Lung (tissue), 11 donors: ENCODE measurements at regions not wholly inside any gene's neighbourhood (a gene's known extent, or its start where the extent isn't known, plus 50 kb on each side); places are given as distances from the start of the nearest gene placed in this dataset.
"Not testable (repeated sequence)": the region's sequence is repeated elsewhere in the genome, so short reads cannot be mapped to it uniquely, and the experiment has no call there.

ENCODE experiments used
- ATAC-seq: fragments of 200-7000 bp; cut with Tn5 transposase; one replicate; pipeline ENCODE4 v1.9.1; 2020; ENCODE audit warnings: moderate number of reproducible peaks; ENCODE audit not compliant: insufficient read depth, low FRiP score
- DNase-seq, 3 donors: peaks; one replicate each; pipeline ENCODE4 v3.0.0-alpha.2; 2013 to 2017
- H3K27ac ChIP-seq, 2 donors: one replicate each; pipeline ENCODE4 v1.5.1; 2013; ENCODE audit warnings: mild to moderate bottlenecking in 2 of 2, moderate library complexity in 2 of 2, control low read depth in 1 of 2, inconsistent platforms in 1 of 2, low read depth in 1 of 2, low read length in 1 of 2
- H3K27me3 ChIP-seq, 3 donors: one replicate each; pipeline ENCODE4 v1.5.1; 2013; ENCODE audit warnings: low read length in 2 of 3; ENCODE audit not compliant: control insufficient read depth in 3 of 3, insufficient read depth in 3 of 3
- H3K36me3 ChIP-seq, 4 donors: one replicate each; pipeline ENCODE4 v1.5.1; 2013; ENCODE audit warnings: low read length in 4 of 4, mild to moderate bottlenecking in 1 of 4, moderate library complexity in 1 of 4; ENCODE audit not compliant: control insufficient read depth in 4 of 4, insufficient read depth in 4 of 4
- H3K4me1 ChIP-seq, 5 donors: one replicate each; pipeline ENCODE4 v1.5.1; 2013; ENCODE audit warnings: low read length in 5 of 5, mild to moderate bottlenecking in 2 of 5, moderate library complexity in 1 of 5; ENCODE audit not compliant: control insufficient read depth in 5 of 5, insufficient read depth in 5 of 5
- H3K4me3 ChIP-seq: one replicate; pipeline ENCODE4 v1.5.1; 2013; ENCODE audit warnings: mild to moderate bottlenecking, control low read depth, moderate library complexity
- H3K9ac ChIP-seq, 2 donors: one replicate each; pipeline ENCODE4 v1.5.1; 2013; ENCODE audit warnings: low read length in 2 of 2, control low read depth in 1 of 2; ENCODE audit not compliant: insufficient read depth in 1 of 2
- H3K9me3 ChIP-seq, 4 donors: one replicate each; pipeline ENCODE4 v1.5.1; 2013; ENCODE audit warnings: low read length in 3 of 4, mild to moderate bottlenecking in 1 of 4, moderate library complexity in 1 of 4; ENCODE audit not compliant: control insufficient read depth in 4 of 4, insufficient read depth in 3 of 4
- WGBS, 2 donors: extraction: QIAGEN DNeasy Blood & Tissue Kit; methylation state at CpG; one replicate each; pipeline ENCODE4 v1.1.7; 2013; 5-methylcytosine and 5-hydroxymethylcytosine counted together
- TF ChIP-seq, protein P1 (sequence below): IDR thresholded peaks from 2 replicates; pipeline ENCODE4 v1.5.1; 2012; ENCODE audit warnings: mild to moderate bottlenecking; ENCODE audit errors: control extremely low read depth, extremely low read depth
- donor health status: control.
- donor health status: control.
- donor health status: Bipolar disorder and iron deficiency.
- donor health status: healthy.
- donor health status: DM: yes; HTN: yes; CAD: no.

GRCh38 chr5:163917747-163918146 is 412.3 kb downstream of the MAT2B start:
- H3K4me1 ChIP-seq: peaks cover 0 to 7% (median 0%) of the 10 kb centered on the region in 5 donors

DNA sequence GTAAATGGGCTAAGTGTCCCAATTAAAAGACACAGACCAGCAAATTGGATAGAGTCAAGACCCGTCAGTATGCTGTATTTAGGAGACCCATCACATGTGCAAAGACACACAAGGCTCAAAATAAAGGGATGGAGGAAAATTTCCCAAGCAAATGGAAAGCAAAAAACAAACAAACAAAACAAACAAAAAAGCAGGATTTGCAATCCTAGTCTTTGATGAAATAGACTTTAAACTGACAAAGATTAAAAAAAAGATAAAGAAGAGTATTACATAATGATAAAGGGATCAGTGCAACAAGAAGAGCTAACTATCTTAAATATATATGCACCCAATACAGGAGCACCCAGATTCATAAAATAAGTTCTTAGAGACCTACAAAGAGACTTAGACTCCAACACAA is 429.6 kb downstream of the MAT2B start:
- WGBS, 2 donors: 81 to 95% methylated on average over 1 of the region's 1 CpG
- H3K36me3 ChIP-seq, DNase-seq, H3K9ac ChIP-seq, H3K4me1 ChIP-seq, H3K4me3 ChIP-seq, H3K9me3 ChIP-seq, H3K27me3 ChIP-seq, ATAC-seq, H3K27ac ChIP-seq: not testable (repeated sequence)

More at GRCh38 chr5:163917747-163918146, 412.3 kb downstream of the MAT2B start:
- no peak for ATAC-seq
- H3K27me3 ChIP-seq: no peaks in the 10 kb centered on the region
- H3K9me3 ChIP-seq: peaks cover 0 to 5% (median 0%) of the 10 kb centered on the region in 4 donors
- DNase-seq: no peak
- H3K36me3 ChIP-seq: no peaks in the 10 kb centered on the region
- no peak overlapping the region for H3K27ac ChIP-seq
- H3K9ac ChIP-seq: no peak overlapping the region
- WGBS, 2 donors: 41 to 74% methylated on average over 1 of the region's 1 CpG
- H3K4me3 ChIP-seq: no peak overlapping the region
- TF ChIP-seq, protein P1, sequence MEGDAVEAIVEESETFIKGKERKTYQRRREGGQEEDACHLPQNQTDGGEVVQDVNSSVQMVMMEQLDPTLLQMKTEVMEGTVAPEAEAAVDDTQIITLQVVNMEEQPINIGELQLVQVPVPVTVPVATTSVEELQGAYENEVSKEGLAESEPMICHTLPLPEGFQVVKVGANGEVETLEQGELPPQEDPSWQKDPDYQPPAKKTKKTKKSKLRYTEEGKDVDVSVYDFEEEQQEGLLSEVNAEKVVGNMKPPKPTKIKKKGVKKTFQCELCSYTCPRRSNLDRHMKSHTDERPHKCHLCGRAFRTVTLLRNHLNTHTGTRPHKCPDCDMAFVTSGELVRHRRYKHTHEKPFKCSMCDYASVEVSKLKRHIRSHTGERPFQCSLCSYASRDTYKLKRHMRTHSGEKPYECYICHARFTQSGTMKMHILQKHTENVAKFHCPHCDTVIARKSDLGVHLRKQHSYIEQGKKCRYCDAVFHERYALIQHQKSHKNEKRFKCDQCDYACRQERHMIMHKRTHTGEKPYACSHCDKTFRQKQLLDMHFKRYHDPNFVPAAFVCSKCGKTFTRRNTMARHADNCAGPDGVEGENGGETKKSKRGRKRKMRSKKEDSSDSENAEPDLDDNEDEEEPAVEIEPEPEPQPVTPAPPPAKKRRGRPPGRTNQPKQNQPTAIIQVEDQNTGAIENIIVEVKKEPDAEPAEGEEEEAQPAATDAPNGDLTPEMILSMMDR: no peak

GRCh38 chr5:163938595-163938994 is 433.2 kb downstream of the MAT2B start:
- no peaks in the 10 kb centered on the region for H3K27me3 ChIP-seq
- H3K36me3 ChIP-seq: no peaks in the 10 kb centered on the region
- no peak overlapping the region for H3K27ac ChIP-seq
- ATAC-seq (no peak), DNase-seq (no peak)
- no peak overlapping the region for H3K4me3 ChIP-seq
- TF ChIP-seq, protein P1: no peak
- WGBS, 2 donors: 50 to 68% methylated on average over 1 of the region's 1 CpG
- no peaks in the 10 kb centered on the region for H3K4me1 ChIP-seq
- peaks cover 0 to 3% (median 0%) of the 10 kb centered on the region in 4 donors for H3K9me3 ChIP-seq
- H3K9ac ChIP-seq: no peak overlapping the region

- TF ChIP-seq, protein P1: no peak
- Histone ChIP-seq H3K36me3 (no peaks in the 10 kb centered on the region), H3K27ac (no peak overlapping the region), H3K4me3 (no peak overlapping the region), H3K4me1 (no peaks in the 10 kb centered on the region), H3K9ac (no peak overlapping the region), H3K27me3 (no peaks in the 10 kb centered on the region), H3K9me3 (no peaks in the 10 kb centered on the region)
- WGBS, 2 donors: 72 to 82% methylated on average over 4 of the region's 4 CpGs
- ATAC-seq (no peak), DNase-seq (no peak)
These were observed 435.7 kb downstream of the MAT2B start for GRCh38 chr5:163941079-163941478.
